Mesothelial cell of epicardium (in vitro differentiated cells): ENCODE measurements at regions not wholly inside any gene's neighbourhood (a gene's known extent, or its start where the extent isn't known, plus 50 kb on each side); places are given as distances from the start of the nearest gene placed in this dataset.
"Not testable (repeated sequence)": the region's sequence is repeated elsewhere in the genome, so short reads cannot be mapped to it uniquely, and the experiment has no call there.

ENCODE experiments used
- DNase-seq, 2 experiments: peaks; one replicate each; pipeline ENCODE4 v3.0.0; 2021; ENCODE audit warnings: low spot score in 2 of 2; ENCODE audit not compliant: unreplicated experiment in 2 of 2
- H3K27ac Mint-ChIP-seq: 2 replicates; pipeline ENCODE4 v1.8.0; 2021; ENCODE audit warnings: mixed read lengths
- H3K27me3 Mint-ChIP-seq: 2 replicates; pipeline ENCODE4 v1.8.0; 2021; ENCODE audit warnings: low read depth, mixed read lengths
- H3K36me3 Mint-ChIP-seq: 2 replicates; pipeline ENCODE4 v1.8.0; 2021; ENCODE audit warnings: mixed read lengths
- H3K4me1 Mint-ChIP-seq: 2 replicates; pipeline ENCODE4 v1.8.0; 2021; ENCODE audit warnings: mixed read lengths
- H3K4me3 Mint-ChIP-seq: 2 replicates; pipeline ENCODE4 v1.8.0; 2021; ENCODE audit warnings: mild to moderate bottlenecking, moderate library complexity, mixed read lengths
- H3K9me3 Mint-ChIP-seq: 2 replicates; pipeline ENCODE4 v1.8.0; 2021; ENCODE audit warnings: mixed read lengths
- CTCF ChIP-seq: fragments of 200-600 bp; sonication (generic); IDR thresholded peaks from one replicate; pipeline ENCODE4 v1.5.0; 2021; ENCODE audit warnings: antibody characterized with exemption; ENCODE audit not compliant: unreplicated experiment

GRCh38 chr6:113027780-113028179, 680.6 kb downstream of the RFPL4B start:
- Mint-ChIP-seq H3K4me1 (no peaks in the 10 kb centered on the region), H3K27me3 (no peaks in the 10 kb centered on the region)
- TF ChIP-seq CTCF = no peak

GRCh38 chr6:113029161-113029560, 682.0 kb downstream of the RFPL4B start:
- DNase-seq, H3K27me3 Mint-ChIP-seq, H3K4me1 Mint-ChIP-seq, H3K36me3 Mint-ChIP-seq, H3K4me3 Mint-ChIP-seq, H3K27ac Mint-ChIP-seq: not testable (repeated sequence)
- peaks cover 27% of the 10 kb centered on the region for H3K9me3 Mint-ChIP-seq

More at GRCh38 chr6:113027780-113028179, 680.6 kb downstream of the RFPL4B start:
- no peak for DNase-seq
- H3K4me3 Mint-ChIP-seq = no peak overlapping the region
- H3K9me3 Mint-ChIP-seq = peaks cover 27% of the 10 kb centered on the region
- H3K27ac Mint-ChIP-seq = no peak overlapping the region
- H3K36me3 Mint-ChIP-seq = peaks cover 2% of the 10 kb centered on the region

- Mint-ChIP-seq H3K4me3 (no peak overlapping the region), H3K27ac (no peak overlapping the region), H3K36me3 (peaks cover 2% of the 10 kb centered on the region), H3K27me3 (no peaks in the 10 kb centered on the region), H3K4me1 (no peaks in the 10 kb centered on the region), H3K9me3 (peaks cover 24% of the 10 kb centered on the region)
- TF ChIP-seq CTCF = no peak
- DNase-seq = no peak
These were observed 684.6 kb downstream of the RFPL4B start for GRCh38 chr6:113031591-113032238.

- Mint-ChIP-seq H3K4me1 (peaks cover 7% of the 10 kb centered on the region), H3K27me3 (no peaks in the 10 kb centered on the region), H3K36me3 (peaks cover 2% of the 10 kb centered on the region), H3K4me3 (no peak overlapping the region), H3K27ac (no peak overlapping the region), H3K9me3 (peaks cover 22% of the 10 kb centered on the region)
- TF ChIP-seq CTCF = no peak
- DNase-seq = no peak
These were observed 691.9 kb downstream of the RFPL4B start for GRCh38 chr6:113039005-113039404.

GRCh38 chr6:113047148-113047547, 700.0 kb downstream of the RFPL4B start:
- peaks cover 35% of the 10 kb centered on the region for H3K4me1 Mint-ChIP-seq
- peaks cover 7% of the 10 kb centered on the region for H3K9me3 Mint-ChIP-seq
- no peak overlapping the region for H3K4me3 Mint-ChIP-seq
- no peak overlapping the region for H3K27ac Mint-ChIP-seq
- no peak for TF ChIP-seq CTCF
- peaks cover 2% of the 10 kb centered on the region for H3K36me3 Mint-ChIP-seq
- no peaks in the 10 kb centered on the region for H3K27me3 Mint-ChIP-seq
- DNase-seq = no peak

- Mint-ChIP-seq H3K4me1 (peaks cover 36% of the 10 kb centered on the region), H3K9me3 (peaks cover 3% of the 10 kb centered on the region), H3K27me3 (no peaks in the 10 kb centered on the region), H3K27ac (no peak overlapping the region), H3K4me3 (no peak overlapping the region), H3K36me3 (no peaks in the 10 kb centered on the region)
- TF ChIP-seq CTCF = no peak
- DNase-seq = no peak
These were observed 700.8 kb downstream of the RFPL4B start for GRCh38 chr6:113047932-113048331.
